ENCODE measurements at regions not wholly inside any gene's neighbourhood (a gene's known extent, or its start where the extent isn't known, plus 50 kb on each side); places are given as distances from the start of the nearest gene placed in this dataset.

- no peak overlapping the region for H3K4me3 ChIP-seq
Measured at GRCh38 chr2:7292154-7292691, 375.0 kb downstream of the RNF144A start.

DNA sequence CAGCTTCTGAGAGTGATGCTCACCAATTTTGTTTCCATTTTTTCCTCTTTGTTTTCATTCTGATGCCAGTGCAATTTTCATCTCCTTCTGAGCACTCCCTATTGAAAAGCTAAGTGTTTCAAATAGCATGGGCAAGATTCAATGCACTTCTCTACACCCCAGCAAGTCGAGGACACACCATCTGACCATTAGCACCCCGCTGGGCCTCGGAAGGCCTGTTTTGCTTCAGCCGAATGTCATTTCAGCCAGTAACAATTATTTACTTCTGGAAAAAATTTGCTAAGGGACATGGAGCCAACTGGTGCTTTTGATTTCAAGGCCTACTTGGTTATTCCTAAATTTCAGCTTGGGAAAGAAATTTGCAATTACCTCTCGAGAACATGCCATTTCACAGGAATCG is 392.4 kb downstream of the RNF144A start:
- TF ChIP-seq CTCF (IDR thresholded peaks at IDR 0.05) (no peak), POLR2A (IDR thresholded peaks at IDR 0.05) (no peak), POLR2AphosphoS5 (IDR thresholded peaks at IDR 0.05) (no peak)
- no peak for DNase-seq
- WGBS, 2 donors = 84 to 90% methylated on average over 6 of the region's 6 CpGs

More at GRCh38 chr2:7292154-7292691, 375.0 kb downstream of the RNF144A start:
- Histone ChIP-seq H3K4me1 (no peaks in the 10 kb centered on the region), H3K27me3 (no peaks in the 10 kb centered on the region), H3K27ac (no peak overlapping the region), H3K36me3 (no peaks in the 10 kb centered on the region), H3K9me3 (no peaks in the 10 kb centered on the region)
- intact Hi-C loops (cut with DNase I) = no loop called here
- DNase-seq = no peak
- no peak for TF ChIP-seq EP300 (IDR thresholded peaks at IDR 0.05)
- no peak for TF ChIP-seq POLR2A (IDR thresholded peaks at IDR 0.05)
- TF ChIP-seq CTCF (IDR thresholded peaks at IDR 0.05) = no peak
- TF ChIP-seq POLR2AphosphoS5 (IDR thresholded peaks at IDR 0.05) = no peak
- WGBS, 2 donors = 81 to 89% methylated on average over 7 of the region's 7 CpGs

GRCh38 chr2:7324706-7325105 is 407.5 kb downstream of the RNF144A start:
- intact Hi-C loops (cut with DNase I) = no loop called here

More for the DNA sequence above, 392.4 kb downstream of the RNF144A start:
- H3K27me3 ChIP-seq = no peaks in the 10 kb centered on the region
- no peaks in the 10 kb centered on the region for H3K9me3 ChIP-seq
- H3K36me3 ChIP-seq = no peaks in the 10 kb centered on the region
- intact Hi-C loops (cut with DNase I) = no loop called here
- H3K4me1 ChIP-seq = no peaks in the 10 kb centered on the region
- no peak overlapping the region for H3K27ac ChIP-seq
- H3K4me3 ChIP-seq = no peak overlapping the region

DNA sequence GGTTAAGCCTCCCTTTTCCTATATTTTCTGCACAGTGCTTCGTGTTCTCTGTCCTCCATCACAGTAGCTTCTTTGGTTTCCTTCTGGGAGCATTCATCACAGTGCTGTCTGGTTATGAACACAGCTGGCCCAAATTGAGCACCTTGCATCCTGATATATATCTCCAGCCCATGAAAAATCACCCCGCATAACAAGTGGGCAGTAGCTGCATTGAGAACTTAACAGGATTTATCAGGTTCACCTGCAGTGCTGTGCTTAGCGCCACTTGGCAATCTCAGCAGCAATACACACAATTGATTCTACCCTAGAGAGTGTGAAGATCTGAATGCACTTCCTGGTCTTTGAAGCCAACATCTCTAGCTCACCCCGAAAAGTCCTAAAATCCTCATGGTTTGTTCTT is 408.0 kb downstream of the RNF144A start:
- Histone ChIP-seq H3K4me3 (no peak overlapping the region), H3K4me1 (no peaks in the 10 kb centered on the region), H3K36me3 (no peaks in the 10 kb centered on the region), H3K9me3 (no peaks in the 10 kb centered on the region), H3K27me3 (no peaks in the 10 kb centered on the region), H3K27ac (no peak overlapping the region)
- no peak for DNase-seq
- TF ChIP-seq CTCF (IDR thresholded peaks at IDR 0.05) = no peak
- no peak for TF ChIP-seq POLR2A (IDR thresholded peaks at IDR 0.05)
- TF ChIP-seq EP300 (IDR thresholded peaks at IDR 0.05) = no peak
- no peak for TF ChIP-seq POLR2AphosphoS5 (IDR thresholded peaks at IDR 0.05)
- intact Hi-C loops (cut with DNase I) = no loop called here
- 89 to 91% methylated on average over 4 of the region's 4 CpGs for WGBS, 2 donors

More at GRCh38 chr2:7324706-7325105, 407.5 kb downstream of the RNF144A start:
- Histone ChIP-seq H3K36me3 (no peaks in the 10 kb centered on the region), H3K27ac (no peak overlapping the region), H3K4me1 (no peaks in the 10 kb centered on the region), H3K27me3 (no peaks in the 10 kb centered on the region), H3K4me3 (no peak overlapping the region), H3K9me3 (no peaks in the 10 kb centered on the region)
- WGBS, 2 donors = 73 to 85% methylated on average over 24 of the region's 24 CpGs
- TF ChIP-seq POLR2A (IDR thresholded peaks at IDR 0.05) (no peak), EP300 (IDR thresholded peaks at IDR 0.05) (no peak), CTCF (IDR thresholded peaks at IDR 0.05) (no peak), POLR2AphosphoS5 (IDR thresholded peaks at IDR 0.05) (no peak)
- DNase-seq = no peak

- no peak overlapping the region for H3K27ac ChIP-seq
- no peaks in the 10 kb centered on the region for H3K9me3 ChIP-seq
- whole genome bisulfite sequencing, 2 donors = 97 to 98% methylated on average over 1 of the region's 1 CpG
Measured at GRCh38 chr2:7329465-7329864, 412.3 kb downstream of the RNF144A start.

More at GRCh38 chr2:7329465-7329864, 412.3 kb downstream of the RNF144A start:
- H3K27me3 ChIP-seq = no peaks in the 10 kb centered on the region
- H3K36me3 ChIP-seq = no peaks in the 10 kb centered on the region
- no peak for DNase-seq
- intact Hi-C loops (cut with DNase I) = no loop called here
- no peaks in the 10 kb centered on the region for H3K4me1 ChIP-seq
- TF ChIP-seq POLR2AphosphoS5 (IDR thresholded peaks at IDR 0.05) (no peak), CTCF (IDR thresholded peaks at IDR 0.05) (no peak), POLR2A (IDR thresholded peaks at IDR 0.05) (no peak), EP300 (IDR thresholded peaks at IDR 0.05) (no peak)
- H3K4me3 ChIP-seq = no peak overlapping the region
